Activated T-helper 1 cell treated with anti-CD3 and anti-CD28 coated beads, Interleukin-2, amount 50 U/mL, for 16 hours (primary cell): ENCODE measurements at regions not wholly inside any gene's neighbourhood (a gene's known extent, or its start where the extent isn't known, plus 50 kb on each side); places are given as distances from the start of the nearest gene placed in this dataset.

ENCODE experiments used
- DNase-seq, 2 donors: peaks; one replicate each; pipeline ENCODE4 v3.0.0-alpha.2; 2020; ENCODE audit warnings: low read depth in 1 of 2, low spot score in 1 of 2

DNA sequence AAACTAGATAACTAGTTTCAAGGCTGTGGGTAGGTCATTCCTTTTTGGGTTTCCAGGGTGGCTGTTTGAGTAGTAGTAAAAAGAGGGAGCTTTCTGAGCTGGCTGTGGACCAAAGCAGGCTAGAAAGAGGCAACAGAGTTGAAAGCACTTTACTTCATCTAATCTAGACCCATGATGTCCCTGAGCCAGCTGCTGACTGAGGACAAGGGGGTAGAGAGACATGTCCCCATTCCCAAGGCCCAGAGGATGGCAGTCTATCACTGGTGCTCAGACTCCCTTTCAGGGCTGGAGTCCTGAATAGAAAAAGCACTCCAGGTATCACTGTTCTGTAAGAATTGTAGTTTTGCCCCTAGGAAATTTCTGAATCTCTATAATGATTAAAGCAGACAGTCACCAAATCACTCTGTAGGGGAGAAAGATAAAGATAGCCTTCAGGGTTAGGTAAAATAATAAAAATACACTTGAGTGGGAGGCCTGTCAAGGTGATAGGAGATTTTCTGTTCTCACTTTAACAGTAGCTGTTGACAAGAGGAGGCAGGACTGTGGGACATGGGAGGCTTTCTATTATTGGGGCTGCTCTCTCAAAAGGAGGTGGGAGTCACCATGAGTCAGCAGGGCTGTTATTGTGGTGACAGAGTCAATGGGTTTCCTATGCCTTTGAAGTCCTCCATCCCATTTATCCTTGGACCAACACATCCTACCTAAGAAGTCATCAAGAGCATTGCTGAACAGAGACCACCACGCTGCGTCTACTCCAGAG, 190.2 kb upstream of the MPHOSPH6 start:
- no peak for DNase-seq

DNA sequence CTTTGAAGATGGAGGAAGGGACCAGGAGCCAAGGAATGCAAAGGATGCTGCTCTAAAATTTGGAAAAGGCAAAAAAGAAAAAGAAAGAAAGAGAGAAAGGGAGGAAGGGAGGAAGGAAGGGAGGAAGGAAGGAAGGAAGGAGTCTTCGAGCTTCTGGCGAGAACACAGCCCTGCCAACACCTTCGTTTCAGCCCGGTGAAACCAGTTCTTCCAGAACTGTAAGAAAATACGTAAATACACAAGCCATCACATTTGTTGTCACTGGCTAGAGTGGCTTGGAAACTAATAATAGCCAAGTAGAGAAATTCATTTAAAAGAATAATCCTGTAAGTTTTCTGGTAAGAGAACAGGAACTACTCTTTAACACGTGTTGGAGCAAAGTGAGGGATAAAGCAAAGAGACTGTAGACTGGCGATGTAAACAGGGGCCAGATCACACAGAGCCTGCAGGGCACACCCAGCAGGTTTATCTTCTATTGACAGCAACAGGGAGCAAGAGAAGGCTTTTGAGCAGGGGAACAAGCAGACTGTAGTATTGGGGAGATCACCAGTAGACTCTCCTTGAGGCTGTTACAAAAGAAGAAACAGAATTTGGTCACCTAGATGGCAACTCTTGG, 188.7 kb upstream of the MPHOSPH6 start:
- DNase-seq = no peak

DNA sequence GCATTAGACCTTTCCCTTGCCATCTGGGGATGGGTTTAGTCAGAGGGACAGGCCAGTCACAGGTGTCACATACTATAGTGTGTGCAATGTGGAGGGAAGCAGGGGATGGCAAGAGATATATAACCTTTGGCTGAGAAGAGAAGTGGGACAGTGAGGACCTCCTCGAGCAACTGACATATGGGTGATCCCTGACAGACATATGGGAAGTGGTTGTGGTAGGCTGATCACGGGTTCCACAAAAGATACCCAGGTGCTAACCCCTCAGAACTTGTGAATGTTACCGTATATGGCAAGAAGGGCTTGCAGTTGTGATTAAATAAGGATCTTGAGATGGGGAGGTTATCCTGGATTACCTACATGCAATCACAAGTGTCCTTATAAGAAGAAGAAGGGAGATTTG, 188.1 kb upstream of the MPHOSPH6 start:
- DNase-seq = no peak

DNA sequence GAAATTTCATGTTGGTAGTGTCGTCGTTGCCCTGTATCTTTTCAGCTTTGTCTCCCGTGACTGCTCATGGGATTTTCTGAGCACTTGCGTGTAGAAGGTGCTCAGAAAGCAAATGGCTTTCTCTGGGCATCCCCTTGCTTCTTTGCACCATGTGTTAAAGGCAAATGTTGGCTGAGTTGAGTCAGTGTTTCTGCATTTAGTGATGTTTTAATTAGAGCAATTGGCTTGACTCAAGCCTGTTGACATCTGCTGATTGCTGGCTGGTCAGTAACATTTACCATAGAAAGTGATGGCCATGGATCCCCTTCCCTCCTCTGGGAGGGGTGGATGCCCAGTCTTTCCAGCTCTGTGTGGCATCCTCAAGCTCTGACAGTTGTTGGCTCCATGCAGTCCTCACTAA, 187.2 kb upstream of the MPHOSPH6 start:
- no peak for DNase-seq

DNA sequence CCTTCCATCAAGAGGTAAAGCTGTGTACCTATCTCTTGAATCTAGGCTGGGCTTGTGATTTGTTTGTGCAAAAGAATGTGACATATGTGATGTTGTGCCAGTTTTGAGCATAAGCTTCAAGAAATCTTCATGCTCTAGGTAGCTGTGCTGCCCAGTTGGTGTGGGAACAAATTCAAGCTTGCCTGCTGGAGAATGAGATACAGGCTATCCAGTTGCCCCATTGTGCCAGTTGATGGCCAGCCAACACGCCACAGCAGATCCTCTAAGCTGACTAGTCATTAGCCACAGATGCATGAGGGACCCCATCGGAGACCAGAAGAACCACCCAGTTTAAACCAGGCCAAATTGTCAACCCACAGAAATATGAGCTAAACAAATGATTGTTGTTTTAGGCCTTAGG, 180.5 kb upstream of the MPHOSPH6 start:
- no peak for DNase-seq

DNA sequence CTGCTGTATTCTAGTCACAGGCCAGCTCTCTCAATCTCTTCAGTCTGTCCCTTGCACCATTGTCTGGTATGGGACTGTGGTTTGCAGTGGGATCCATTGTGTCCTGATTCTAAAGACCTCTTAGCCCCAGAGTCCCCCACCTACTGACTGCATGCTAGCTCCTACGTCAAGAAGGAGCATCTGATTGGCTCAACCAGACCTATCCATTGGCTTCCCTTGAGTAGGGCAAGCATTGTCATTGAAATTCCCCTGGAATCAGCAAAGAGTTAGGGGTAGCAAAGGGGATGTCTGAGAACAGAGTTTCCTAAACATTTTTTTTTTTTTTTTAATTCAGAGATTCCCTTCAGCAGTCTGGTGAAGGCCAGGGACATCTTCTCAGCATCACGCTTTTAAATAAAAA, 175.3 kb upstream of the MPHOSPH6 start:
- DNase-seq = no peak

DNA sequence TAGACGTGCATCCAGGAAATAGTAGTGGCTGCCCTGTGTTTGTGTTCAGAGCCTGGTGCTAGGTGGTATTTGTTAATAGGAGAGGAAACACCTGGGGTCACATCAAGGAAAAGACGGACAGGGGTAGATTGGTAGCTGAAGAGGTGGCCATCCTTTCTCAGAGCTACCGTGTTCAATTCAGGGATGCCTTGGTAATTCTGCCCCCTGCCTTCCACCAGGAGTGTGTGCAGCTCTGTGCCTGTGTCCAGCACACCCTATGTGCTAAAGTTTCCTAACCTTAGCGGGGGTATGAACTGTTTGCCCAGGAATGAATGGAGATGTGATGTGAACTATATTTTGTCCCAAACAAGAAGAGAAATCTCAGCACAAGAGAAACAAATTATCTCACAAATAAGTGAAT, 174.1 kb upstream of the MPHOSPH6 start:
- no peak for DNase-seq

DNA sequence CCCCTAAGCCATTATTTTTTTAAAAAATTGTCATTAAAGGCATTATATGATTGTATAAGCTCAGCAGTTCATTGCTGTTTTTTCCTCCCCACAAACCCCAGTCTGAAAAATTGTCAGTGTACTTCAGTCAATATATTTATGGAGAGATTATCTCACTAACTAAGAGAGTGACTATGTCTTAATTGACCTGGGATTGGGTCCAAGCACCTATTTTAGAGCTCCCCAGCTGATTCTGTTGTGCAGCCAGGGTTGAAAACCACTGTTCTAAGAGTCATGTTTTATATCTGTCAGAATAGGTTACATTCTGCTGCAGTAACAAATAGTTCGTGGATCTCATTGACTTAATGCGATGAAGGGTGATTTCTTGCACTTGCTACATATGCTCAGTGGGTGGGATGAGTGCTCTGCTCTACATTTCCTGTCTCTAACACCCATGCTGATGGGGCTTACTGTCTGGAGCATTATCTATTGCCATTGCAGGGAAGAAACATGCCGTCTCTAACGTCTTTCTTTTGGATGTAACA, 171.2 kb upstream of the MPHOSPH6 start:
- DNase-seq = no peak

DNA sequence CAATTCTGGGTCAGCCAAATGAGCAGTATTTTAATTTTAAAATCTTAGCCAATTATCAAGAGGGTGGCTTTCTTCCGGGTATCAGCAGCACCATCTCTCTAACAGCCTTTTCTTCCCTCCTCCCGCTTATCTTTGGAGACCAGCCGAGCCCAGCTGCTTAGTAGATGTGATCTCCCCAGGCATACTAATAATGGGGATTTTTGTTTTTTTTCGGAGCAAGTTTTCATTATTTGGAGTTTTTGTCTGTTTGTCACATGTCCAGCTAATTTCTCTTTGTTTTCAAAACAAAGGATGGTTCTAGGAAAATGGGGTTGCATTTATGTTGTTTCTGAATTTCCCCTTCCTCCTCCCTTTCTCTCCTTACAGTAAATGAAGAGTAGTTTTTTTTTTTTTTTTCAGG, 170.5 kb upstream of the MPHOSPH6 start:
- DNase-seq = no peak

DNA sequence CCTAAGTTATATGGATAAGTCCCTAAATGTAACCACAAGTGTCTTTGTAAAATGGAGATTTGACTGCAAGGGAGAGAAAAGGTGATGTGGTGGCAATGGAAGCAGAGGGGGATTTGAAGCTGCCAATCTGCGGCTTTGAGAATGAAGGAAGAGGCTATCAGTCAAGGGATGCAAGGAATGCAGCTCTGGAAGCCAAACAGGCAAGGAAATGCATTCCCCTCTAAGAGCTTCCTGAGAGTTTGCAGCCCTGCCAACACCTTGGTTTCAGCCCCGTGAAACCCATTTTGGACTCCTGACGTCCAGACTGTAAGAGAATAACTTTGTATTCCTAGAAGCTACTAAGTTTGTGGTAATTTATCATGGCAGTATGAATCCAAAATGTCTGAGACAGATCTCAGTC, 167.3 kb upstream of the MPHOSPH6 start:
- DNase-seq = no peak

DNA sequence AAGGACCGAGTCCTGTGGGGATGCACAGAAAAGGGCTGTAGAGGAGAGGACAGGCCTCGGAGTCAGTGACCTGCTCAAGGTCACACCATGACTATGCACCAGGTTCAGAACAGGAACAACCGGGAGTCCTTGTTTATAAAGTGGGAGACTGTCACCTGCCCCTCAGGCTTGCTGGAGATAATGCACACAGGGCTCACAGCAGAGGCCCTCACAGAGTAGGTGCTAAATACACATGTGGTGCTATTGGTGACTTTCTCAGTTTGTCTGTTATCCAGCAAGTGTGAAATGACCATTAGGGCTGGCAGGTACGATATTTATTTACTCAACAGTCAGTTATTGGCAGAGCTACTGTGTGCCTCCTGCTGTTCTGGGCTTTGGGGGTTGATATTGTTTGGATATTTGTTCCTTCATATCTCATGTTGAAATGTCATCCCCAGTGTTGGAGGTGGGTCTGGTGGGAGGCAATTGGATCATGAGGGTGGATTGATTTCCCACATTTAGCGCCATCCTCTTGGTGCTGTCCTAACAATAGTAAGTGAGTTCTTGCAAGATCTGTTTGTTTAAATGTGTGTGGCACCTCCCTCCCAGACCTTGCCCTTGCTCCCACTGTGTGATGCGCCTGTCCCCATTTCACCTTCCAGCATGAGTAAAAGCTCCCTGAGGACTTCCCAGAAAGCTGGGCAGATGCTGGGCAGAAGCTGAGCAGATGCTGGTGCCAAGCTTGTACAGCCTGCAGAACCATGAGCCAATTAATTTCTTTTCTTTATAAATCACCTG, 162.1 kb upstream of the MPHOSPH6 start:
- no peak for DNase-seq

DNA sequence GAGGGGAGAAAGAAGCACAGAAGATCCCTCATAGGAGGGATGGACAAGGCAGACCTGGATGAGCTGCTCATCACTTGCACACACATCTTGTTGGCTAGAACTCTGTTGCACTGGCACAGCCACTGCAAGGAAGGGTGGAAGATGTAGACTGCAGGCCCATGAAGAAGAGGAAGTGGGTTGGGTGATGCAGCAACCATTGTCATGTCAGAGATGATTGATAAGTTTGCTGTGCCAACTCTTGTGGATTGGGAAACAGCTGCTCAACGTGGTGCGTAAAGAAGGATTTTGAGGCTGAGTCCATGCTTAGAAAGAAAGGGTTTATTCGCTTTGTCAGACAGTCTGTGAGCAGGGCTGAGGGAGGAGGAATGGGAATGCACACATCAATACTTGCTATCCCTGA, 161.4 kb upstream of the MPHOSPH6 start:
- DNase-seq = no peak

DNA sequence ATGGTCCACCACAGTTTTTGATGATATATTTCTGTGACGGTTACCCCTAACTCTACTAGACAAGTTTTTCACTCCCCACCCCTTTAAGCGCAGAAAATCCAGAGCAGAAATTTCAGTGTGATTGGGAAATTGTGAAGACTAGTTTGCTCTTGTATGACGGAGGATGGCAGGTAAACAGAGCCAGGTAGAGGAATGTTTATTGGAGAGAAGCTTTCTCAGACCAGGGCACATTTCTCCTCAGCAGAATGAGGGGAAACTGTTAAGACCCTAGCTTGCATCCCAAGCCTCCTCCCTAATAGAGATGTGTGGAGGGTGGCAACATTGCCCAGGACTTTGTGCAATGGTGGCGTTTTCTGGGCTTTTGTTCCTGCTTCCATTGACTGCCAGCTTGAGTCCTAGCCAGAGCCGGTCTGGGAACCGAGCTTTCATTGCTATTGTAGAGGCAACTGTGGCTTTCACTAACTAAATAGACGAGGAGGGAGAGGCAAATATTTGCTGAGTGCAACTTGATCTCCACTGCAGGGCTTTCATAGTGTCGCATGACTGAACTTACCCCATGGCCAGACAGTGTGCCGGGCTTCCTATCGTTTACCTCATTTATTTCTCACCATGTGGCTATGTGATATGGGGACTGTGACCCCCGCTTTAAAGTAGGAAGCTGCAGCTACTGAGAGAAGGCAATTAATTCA, 159.6 kb upstream of the MPHOSPH6 start:
- DNase-seq = no peak

DNA sequence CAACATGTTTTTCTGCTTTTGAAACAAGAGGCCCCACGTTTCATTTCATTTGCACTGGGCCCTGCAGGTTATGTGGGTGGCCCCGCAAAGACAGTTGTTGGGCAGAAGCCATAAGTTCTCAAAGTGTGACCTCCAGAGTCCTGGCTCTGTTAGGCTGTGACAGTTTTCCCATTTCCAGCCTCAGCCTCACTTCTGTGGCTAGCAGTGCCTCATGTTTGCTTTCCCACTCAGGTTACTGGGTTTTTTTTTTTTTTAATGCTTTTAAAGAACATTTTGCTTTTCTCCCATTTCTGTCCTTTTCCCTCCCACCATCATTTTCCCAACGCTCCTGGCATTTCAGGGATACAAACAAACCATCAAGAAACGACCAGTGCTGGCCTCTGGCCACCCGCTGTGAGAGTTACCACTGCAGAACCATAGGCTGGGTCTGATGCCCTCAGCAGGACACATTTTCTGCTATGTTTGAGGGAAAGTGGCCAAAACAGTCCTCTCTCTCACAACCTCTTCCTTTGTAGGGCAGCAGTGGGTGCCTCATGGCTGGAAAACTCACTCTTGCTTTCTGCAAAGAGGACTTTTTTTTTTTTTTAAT, 159.0 kb upstream of the MPHOSPH6 start:
- DNase-seq = no peak

DNA sequence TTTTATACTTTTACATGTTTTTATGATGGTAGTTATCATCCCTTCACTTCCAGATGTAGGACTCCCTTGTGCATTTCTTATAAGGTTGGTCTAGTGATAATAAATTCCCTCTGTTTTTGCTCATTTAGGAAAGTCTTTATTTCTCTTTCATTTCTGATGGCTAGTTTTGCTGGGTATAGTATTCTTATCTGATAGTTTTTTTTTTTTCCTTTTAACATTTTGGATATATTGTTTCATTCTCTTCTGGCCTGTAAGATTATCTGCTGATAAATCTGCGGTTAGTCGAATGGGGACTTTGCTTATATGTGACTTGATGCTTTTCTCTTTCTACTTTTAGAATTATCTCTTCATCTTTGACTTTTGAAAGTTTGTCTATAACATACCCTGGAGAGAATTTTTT, 153.1 kb upstream of the MPHOSPH6 start:
- DNase-seq = no peak

DNA sequence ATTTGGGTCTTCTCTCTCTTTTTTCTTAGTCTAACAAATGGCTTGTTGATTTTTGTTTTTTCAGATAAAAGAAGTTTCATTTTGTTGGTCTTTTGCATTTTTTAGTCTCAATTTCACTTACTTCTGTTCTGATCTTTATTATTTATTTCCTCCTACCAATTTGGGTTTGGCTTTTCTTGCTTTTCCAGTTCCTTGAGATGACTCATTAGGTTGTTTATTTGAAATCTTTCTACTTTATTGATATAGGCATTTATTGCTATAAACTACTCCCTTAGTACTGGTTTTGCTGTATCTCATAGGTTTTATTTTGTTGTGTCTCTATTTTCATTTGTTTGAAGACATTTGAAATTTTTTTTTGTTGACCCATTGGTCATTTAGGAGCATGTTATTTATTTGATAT, 152.2 kb upstream of the MPHOSPH6 start:
- DNase-seq = no peak

DNA sequence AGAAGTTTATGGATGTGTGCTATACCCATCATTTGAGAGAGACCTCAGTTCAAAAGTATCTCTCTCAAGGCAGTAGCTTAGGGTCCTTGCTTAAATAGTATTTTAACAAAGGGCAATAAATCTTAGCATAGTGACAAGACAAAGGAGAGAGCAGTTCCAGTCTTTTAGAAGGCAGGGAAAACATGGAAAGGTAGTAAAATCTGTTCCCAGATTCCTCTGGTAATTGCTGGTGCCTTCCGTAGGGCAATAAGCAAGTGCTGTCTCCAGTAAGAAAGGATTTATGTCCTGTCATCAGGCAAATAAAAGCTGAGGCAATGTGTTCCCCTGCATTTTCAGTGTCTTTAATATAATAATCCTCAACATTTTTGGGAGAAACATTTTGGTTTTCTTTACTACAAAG, 149.0 kb upstream of the MPHOSPH6 start:
- DNase-seq = no peak

DNA sequence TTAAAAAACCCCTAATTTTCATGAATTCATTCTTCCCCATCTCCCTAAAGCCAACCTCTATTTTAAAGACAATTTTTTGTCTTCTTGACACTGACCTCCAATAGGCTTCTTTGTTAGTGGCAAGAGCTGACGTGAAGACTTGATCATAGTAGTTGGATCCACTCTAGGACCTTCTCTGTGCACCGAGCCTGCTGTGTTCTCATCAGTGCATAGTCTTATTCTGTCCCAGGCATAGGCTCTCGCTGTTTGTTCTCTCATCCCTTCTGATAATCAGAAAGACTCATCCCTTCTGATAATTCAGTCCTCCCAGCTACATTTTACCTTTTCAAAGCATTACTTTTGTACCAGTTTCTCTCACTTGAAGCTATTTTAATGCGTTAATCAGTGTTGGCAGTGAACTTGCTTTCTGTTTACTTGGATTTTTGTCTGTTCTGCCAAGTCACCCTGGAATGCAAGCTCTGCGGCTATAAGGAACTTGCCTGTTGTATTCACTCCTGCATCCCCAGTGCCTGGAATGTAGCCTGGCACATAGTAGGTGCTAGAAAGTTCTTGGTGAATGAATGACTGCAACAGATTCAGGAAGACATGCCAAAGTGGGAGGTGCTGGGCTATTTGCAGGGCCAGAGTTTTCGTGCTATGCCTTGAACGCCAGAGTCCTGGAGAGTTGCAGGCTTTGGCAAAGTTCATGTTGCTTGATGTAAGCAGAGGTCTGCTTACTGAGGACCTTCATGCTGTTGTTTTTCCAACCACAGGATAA, 147.6 kb upstream of the MPHOSPH6 start:
- no peak for DNase-seq

DNA sequence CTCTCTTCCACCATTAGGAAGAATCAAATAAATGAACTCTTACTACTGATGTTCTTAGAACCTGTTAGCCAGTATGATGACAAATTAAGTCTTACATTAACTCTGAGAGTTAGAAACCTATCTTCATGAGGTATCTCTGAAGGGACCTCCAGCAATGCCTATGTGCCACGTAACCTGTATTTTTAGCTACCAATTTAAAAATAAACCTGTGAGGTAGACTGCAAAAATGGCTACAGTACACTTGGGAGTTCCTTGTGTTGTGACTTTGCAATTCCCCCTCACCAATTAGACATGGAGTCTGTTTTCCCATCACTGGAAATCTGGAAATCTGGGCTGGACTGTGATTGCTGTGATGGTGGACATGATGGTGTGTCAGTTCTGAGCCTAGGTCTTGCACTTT, 143.7 kb upstream of the MPHOSPH6 start:
- no peak for DNase-seq

DNA sequence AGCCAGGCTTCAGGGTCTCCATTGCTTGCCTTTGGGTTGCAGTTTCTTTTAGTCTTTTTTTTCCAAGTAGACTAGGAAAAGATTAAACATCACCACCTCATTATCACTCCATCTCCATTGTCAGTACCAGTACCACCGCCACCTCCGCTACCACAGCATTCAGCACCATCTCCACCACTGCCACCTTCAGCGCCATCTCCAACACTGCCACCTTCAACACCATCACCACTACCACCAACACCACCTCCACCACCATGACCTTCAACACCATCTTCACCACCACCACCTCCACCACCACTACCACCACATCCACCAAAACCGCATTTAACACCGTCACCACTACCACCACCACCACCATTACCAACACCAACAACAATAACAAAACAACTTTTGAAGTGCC, 141.5 kb upstream of the MPHOSPH6 start:
- DNase-seq = no peak
